H7 (cell line): ENCODE measurements at regions not wholly inside any gene's neighbourhood (a gene's known extent, or its start where the extent isn't known, plus 50 kb on each side); places are given as distances from the start of the nearest gene placed in this dataset.
"Not testable (repeated sequence)": the region's sequence is repeated elsewhere in the genome, so short reads cannot be mapped to it uniquely, and the experiment has no call there.

Experiments used
- DNase-seq: peaks from one replicate; pipeline ENCODE4 v3.0.0; 2012
- H3K27me3 ChIP-seq: 2 replicates; pipeline ENCODE4 v1.6.0; 2011; ENCODE audit warnings: mild to moderate bottlenecking, low read length; ENCODE audit not compliant: control insufficient read depth, insufficient read depth
- H3K36me3 ChIP-seq: replicated peaks from 2 replicates; pipeline ENCODE4 v1.5.1; 2011; ENCODE audit warnings: low read length; ENCODE audit not compliant: control insufficient read depth, insufficient read depth
- H3K4me3 ChIP-seq: 2 replicates; pipeline ENCODE4 v1.5.1; 2011; ENCODE audit warnings: low read depth, mild to moderate bottlenecking, control low read depth, low read length, moderate library complexity; ENCODE audit not compliant: insufficient read depth

- no peak overlapping the region for H3K4me3 ChIP-seq
- H3K36me3 ChIP-seq = no peaks in the 10 kb centered on the region
- no peaks in the 10 kb centered on the region for H3K27me3 ChIP-seq
- no peak for DNase-seq
Measured at GRCh38 chrX:22534643-22535042, 261.9 kb downstream of the CBLL2 start.

GRCh38 chrX:22536746-22537304, 264.1 kb downstream of the CBLL2 start:
- H3K4me3 ChIP-seq = no peak overlapping the region
- H3K36me3 ChIP-seq = no peaks in the 10 kb centered on the region
- no peak for DNase-seq
- H3K27me3 ChIP-seq = no peaks in the 10 kb centered on the region

GRCh38 chrX:22538580-22538979, 265.9 kb downstream of the CBLL2 start:
- Histone ChIP-seq H3K27me3 (no peaks in the 10 kb centered on the region), H3K4me3 (no peak overlapping the region), H3K36me3 (no peaks in the 10 kb centered on the region)
- DNase-seq = no peak

- DNase-seq = no peak
- no peak overlapping the region for H3K4me3 ChIP-seq
- no peaks in the 10 kb centered on the region for H3K27me3 ChIP-seq
- no peaks in the 10 kb centered on the region for H3K36me3 ChIP-seq
Measured at GRCh38 chrX:22541926-22542325, 269.2 kb downstream of the CBLL2 start.

- Histone ChIP-seq H3K27me3 (no peaks in the 10 kb centered on the region), H3K4me3 (no peak overlapping the region), H3K36me3 (no peaks in the 10 kb centered on the region)
- DNase-seq = no peak
Measured at GRCh38 chrX:22542641-22543040, 269.9 kb downstream of the CBLL2 start.

GRCh38 chrX:22559506-22559905, 286.8 kb downstream of the CBLL2 start:
- H3K27me3 ChIP-seq = no peaks in the 10 kb centered on the region
- DNase-seq = no peak
- H3K4me3 ChIP-seq = no peak overlapping the region
- no peaks in the 10 kb centered on the region for H3K36me3 ChIP-seq

- no peaks in the 10 kb centered on the region for H3K36me3 ChIP-seq
- H3K4me3 ChIP-seq = no peak overlapping the region
- DNase-seq = no peak
- H3K27me3 ChIP-seq = no peaks in the 10 kb centered on the region
Measured at GRCh38 chrX:22575161-22575845, 302.6 kb downstream of the CBLL2 start.

GRCh38 chrX:22577181-22577580, 304.5 kb downstream of the CBLL2 start:
- no peak for DNase-seq
- H3K36me3 ChIP-seq = no peaks in the 10 kb centered on the region
- no peaks in the 10 kb centered on the region for H3K27me3 ChIP-seq
- no peak overlapping the region for H3K4me3 ChIP-seq

GRCh38 chrX:22585831-22586230, 313.1 kb downstream of the CBLL2 start:
- Histone ChIP-seq H3K36me3 (no peaks in the 10 kb centered on the region), H3K27me3 (no peaks in the 10 kb centered on the region)
- DNase-seq = no peak

GRCh38 chrX:22589845-22590244, 317.1 kb downstream of the CBLL2 start:
- no peaks in the 10 kb centered on the region for H3K27me3 ChIP-seq
- DNase-seq = no peak
- no peaks in the 10 kb centered on the region for H3K36me3 ChIP-seq
- no peak overlapping the region for H3K4me3 ChIP-seq

More at GRCh38 chrX:22585831-22586230, 313.1 kb downstream of the CBLL2 start:
- H3K4me3 ChIP-seq = no peak overlapping the region

- Histone ChIP-seq H3K4me3 (no peak overlapping the region), H3K36me3 (no peaks in the 10 kb centered on the region), H3K27me3 (no peaks in the 10 kb centered on the region)
- DNase-seq = no peak
Measured at GRCh38 chrX:22594766-22595165, 322.1 kb downstream of the CBLL2 start.

- DNase-seq = no peak
- Histone ChIP-seq H3K4me3 (no peak overlapping the region), H3K36me3 (no peaks in the 10 kb centered on the region), H3K27me3 (no peaks in the 10 kb centered on the region)
Measured at GRCh38 chrX:22603060-22603459, 330.3 kb downstream of the CBLL2 start.

GRCh38 chrX:22609452-22609851, 336.7 kb downstream of the CBLL2 start:
- H3K4me3 ChIP-seq, H3K36me3 ChIP-seq, DNase-seq, H3K27me3 ChIP-seq: not testable (repeated sequence)

- H3K27me3 ChIP-seq = no peaks in the 10 kb centered on the region
Measured at GRCh38 chrX:22616867-22617266, 344.2 kb downstream of the CBLL2 start.

GRCh38 chrX:22627576-22627975, 354.9 kb downstream of the CBLL2 start:
- DNase-seq = no peak
- H3K36me3 ChIP-seq = no peaks in the 10 kb centered on the region
- H3K27me3 ChIP-seq = no peaks in the 10 kb centered on the region
- H3K4me3 ChIP-seq = no peak overlapping the region

More at GRCh38 chrX:22616867-22617266, 344.2 kb downstream of the CBLL2 start:
- H3K36me3 ChIP-seq = no peaks in the 10 kb centered on the region
- H3K4me3 ChIP-seq = no peak overlapping the region
- DNase-seq = no peak
